Mesenchymal stem cell (in vitro differentiated cells and primary cell): ENCODE measurements at regions not wholly inside any gene's neighbourhood (a gene's known extent, or its start where the extent isn't known, plus 50 kb on each side); places are given as distances from the start of the nearest gene placed in this dataset.
"Not testable (repeated sequence)": the region's sequence is repeated elsewhere in the genome, so short reads cannot be mapped to it uniquely, and the experiment has no call there.

Experiments
- DNase-seq: peaks from one replicate; pipeline ENCODE4 v3.0.0-alpha.2; 2013
- H2AFZ ChIP-seq: one replicate; pipeline ENCODE4 v1.6.1; 2013; ENCODE audit warnings: low read depth, mild to moderate bottlenecking, control low read depth, inconsistent platforms, low read length, moderate library complexity
- H2AK5ac ChIP-seq: 2 replicates; pipeline ENCODE4 v1.6.1; 2013; ENCODE audit warnings: low read length, moderate library complexity, mild to moderate bottlenecking, inconsistent platforms; ENCODE audit not compliant: severe bottlenecking
- H2BK120ac ChIP-seq: one replicate; pipeline ENCODE4 v1.6.1; 2013; ENCODE audit warnings: low read depth, mild to moderate bottlenecking, inconsistent platforms, low read length, moderate library complexity
- H2BK12ac ChIP-seq, 2 experiments: one replicate each; pipeline ENCODE4 v1.6.1; 2013; ENCODE audit warnings: inconsistent platforms in 2 of 2, low read length in 2 of 2, mild to moderate bottlenecking in 2 of 2, moderate library complexity in 2 of 2, control low read depth in 1 of 2
- H2BK15ac ChIP-seq: one replicate; pipeline ENCODE4 v1.6.1; 2013; ENCODE audit warnings: mild to moderate bottlenecking, low read depth, inconsistent platforms; ENCODE audit not compliant: poor library complexity, severe bottlenecking
- H2BK5ac ChIP-seq: 2 replicates; pipeline ENCODE4 v1.6.1; 2013; ENCODE audit warnings: low read depth, mild to moderate bottlenecking, low read length, control low read depth, inconsistent platforms; ENCODE audit not compliant: poor library complexity, severe bottlenecking
- H3K14ac ChIP-seq, 2 experiments: one replicate each; pipeline ENCODE4 v1.6.1; 2013; ENCODE audit warnings: inconsistent platforms in 2 of 2, low read length in 2 of 2, control low read depth in 1 of 2, mild to moderate bottlenecking in 1 of 2, moderate library complexity in 1 of 2
- H3K18ac ChIP-seq, 2 experiments: one replicate each; pipeline ENCODE4 v1.6.1; 2013; ENCODE audit warnings: inconsistent platforms in 2 of 2, low read length in 2 of 2, control low read depth in 1 of 2, low read depth in 1 of 2, mild to moderate bottlenecking in 1 of 2
- H3K23ac ChIP-seq, 2 experiments: one replicate each; pipeline ENCODE4 v1.6.1; 2013; ENCODE audit warnings: inconsistent platforms in 2 of 2, low read length in 2 of 2, mild to moderate bottlenecking in 2 of 2, moderate library complexity in 2 of 2, control low read depth in 1 of 2
- H3K27ac ChIP-seq: 2 replicates; pipeline ENCODE4 v1.5.1; 2013; ENCODE audit warnings: mild to moderate bottlenecking, moderate library complexity, low read length, control low read depth, inconsistent platforms; ENCODE audit not compliant: poor library complexity, severe bottlenecking
- H3K27me3 ChIP-seq, 2 experiments: 2 replicates each; pipeline versions ENCODE4 v1.6.1 to v1.7.0; 2013; ENCODE audit warnings: low read length in 2 of 2, mild to moderate bottlenecking in 2 of 2, moderate library complexity in 2 of 2, control low read depth in 1 of 2, inconsistent platforms in 1 of 2; ENCODE audit not compliant: control insufficient read depth in 1 of 2, insufficient read depth in 1 of 2
- H3K36me3 ChIP-seq, 2 experiments: 2 replicates each; pipeline versions ENCODE4 v1.6.1 to v1.7.0; 2013; ENCODE audit warnings: low read length in 2 of 2, control low read depth in 1 of 2, inconsistent platforms in 1 of 2, low read depth in 1 of 2, mild to moderate bottlenecking in 1 of 2; ENCODE audit not compliant: insufficient read depth in 2 of 2, control insufficient read depth in 1 of 2
- H3K4ac ChIP-seq, 2 experiments: one replicate each; pipeline ENCODE4 v1.6.1; 2013; ENCODE audit warnings: inconsistent platforms in 2 of 2, low read length in 2 of 2, mild to moderate bottlenecking in 2 of 2, moderate library complexity in 2 of 2, control low read depth in 1 of 2, low read depth in 1 of 2
- H3K4me1 ChIP-seq: 2 replicates; pipeline ENCODE4 v1.6.1; 2013; ENCODE audit warnings: low read depth, low read length, control low read depth; ENCODE audit not compliant: control insufficient read depth, insufficient read depth
- H3K4me2 ChIP-seq: 2 replicates; pipeline ENCODE4 v1.6.1; 2013; ENCODE audit warnings: low read length, mild to moderate bottlenecking, inconsistent platforms; ENCODE audit not compliant: poor library complexity, severe bottlenecking
- H3K4me3 ChIP-seq, 2 experiments: 2 replicates each; pipeline versions ENCODE4 v1.5.1 to v1.7.0; 2013; ENCODE audit warnings: low read length in 2 of 2, mild to moderate bottlenecking in 2 of 2, control low read depth in 1 of 2, low read depth in 1 of 2; ENCODE audit not compliant: insufficient read depth in 1 of 2
- H3K79me1 ChIP-seq: replicated peaks from 2 replicates; pipeline ENCODE4 v1.6.1; 2013; ENCODE audit warnings: mild to moderate bottlenecking, control low read depth, low read length, inconsistent platforms; ENCODE audit not compliant: poor library complexity, severe bottlenecking
- H3K9ac ChIP-seq: 2 replicates; pipeline ENCODE4 v1.7.0; 2013; ENCODE audit warnings: mild to moderate bottlenecking, low read length, moderate library complexity
- H3K9me3 ChIP-seq: 2 replicates; pipeline ENCODE4 v1.7.0; 2013; ENCODE audit warnings: mild to moderate bottlenecking, low read length; ENCODE audit not compliant: control insufficient read depth
- H4K8ac ChIP-seq: one replicate; pipeline ENCODE4 v1.6.1; 2013; ENCODE audit warnings: inconsistent platforms, mild to moderate bottlenecking, low read length, moderate library complexity
- H4K91ac ChIP-seq: one replicate; pipeline ENCODE4 v1.6.1; 2013; ENCODE audit warnings: mild to moderate bottlenecking, low read length, inconsistent platforms
- WGBS: methylation state at CpG from one replicate; pipeline ENCODE4 v1.1.7; 2013; ENCODE audit warnings: mixed read lengths; 5-methylcytosine and 5-hydroxymethylcytosine counted together

DNA sequence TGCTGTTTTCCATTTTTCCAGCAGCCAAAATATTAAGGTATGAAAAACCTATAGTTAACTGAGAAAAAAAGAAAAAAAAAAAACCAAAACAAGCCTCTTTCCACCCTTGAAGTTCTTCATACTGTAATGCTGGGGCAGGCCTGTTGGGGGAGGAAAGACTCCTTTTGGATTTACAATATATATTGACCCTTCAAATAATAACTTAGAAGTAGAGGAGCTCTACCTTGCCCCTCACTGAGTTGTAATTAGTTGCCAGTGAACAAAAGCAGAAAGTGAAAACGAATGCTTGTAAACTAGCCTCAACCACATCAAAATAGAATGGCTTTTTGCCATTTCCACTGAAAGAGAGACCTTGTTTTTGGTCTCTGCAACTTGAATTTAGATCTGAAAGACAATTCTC is 326.6 kb downstream of the NR2F2 start:
- no peak overlapping the region for H3K4me3 ChIP-seq
- H4K8ac ChIP-seq: no peak overlapping the region
- H3K4me1 ChIP-seq: no peaks in the 10 kb centered on the region
- H3K27ac ChIP-seq: no peak overlapping the region
- H3K9me3 ChIP-seq: no peaks in the 10 kb centered on the region
- no peak overlapping the region for H3K18ac ChIP-seq
- no peak overlapping the region for H2BK15ac ChIP-seq
- H2BK5ac ChIP-seq: no peak overlapping the region
- no peak overlapping the region for H3K9ac ChIP-seq
- H2BK12ac ChIP-seq: no peak overlapping the region
- H2AFZ ChIP-seq: no peak overlapping the region
- H2AK5ac ChIP-seq: no peak overlapping the region
- H3K36me3 ChIP-seq: no peaks in the 10 kb centered on the region
- H3K14ac ChIP-seq: no peak overlapping the region
- H3K27me3 ChIP-seq: no peaks in the 10 kb centered on the region
- no peak overlapping the region for H4K91ac ChIP-seq
- no peak overlapping the region for H3K4ac ChIP-seq
- H3K23ac ChIP-seq: no peak overlapping the region
- no peak overlapping the region for H3K4me2 ChIP-seq
- 100% methylated on average over 1 of the region's 1 CpG for WGBS
- no peaks in the 10 kb centered on the region for H3K79me1 ChIP-seq
- no peak for DNase-seq
- H2BK120ac ChIP-seq: no peak overlapping the region

DNA sequence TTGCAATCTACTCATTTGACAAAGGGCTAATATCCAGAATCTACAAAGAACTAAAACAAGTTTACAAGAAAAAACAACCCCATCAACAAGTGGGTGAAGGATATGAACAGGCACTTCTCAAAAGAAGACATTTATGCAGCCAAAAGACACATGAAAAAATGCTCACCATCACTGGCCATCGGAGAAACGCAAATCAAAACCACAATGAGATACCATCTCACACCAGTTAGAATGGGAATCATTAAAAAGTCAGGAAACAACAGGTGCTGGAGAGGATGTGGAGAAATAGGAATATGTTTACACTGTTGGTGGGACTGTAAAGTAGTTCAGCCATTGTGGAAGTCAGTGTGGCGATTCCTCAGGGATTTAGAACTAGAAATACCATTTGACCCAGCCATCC is 336.5 kb downstream of the NR2F2 start:
- H3K9me3 ChIP-seq, H3K18ac ChIP-seq, H2AK5ac ChIP-seq, H3K9ac ChIP-seq, H3K27me3 ChIP-seq, H3K4ac ChIP-seq, DNase-seq, H2BK15ac ChIP-seq, H4K91ac ChIP-seq, H2BK12ac ChIP-seq, H3K23ac ChIP-seq, H3K36me3 ChIP-seq, H3K4me3 ChIP-seq, H3K79me1 ChIP-seq, H3K4me2 ChIP-seq, H2BK5ac ChIP-seq, H4K8ac ChIP-seq, H2AFZ ChIP-seq, H3K14ac ChIP-seq, H2BK120ac ChIP-seq, H3K27ac ChIP-seq, H3K4me1 ChIP-seq: not testable (repeated sequence)
- WGBS: no CpG with 5 or more reads among the region's 3 CpGs

DNA sequence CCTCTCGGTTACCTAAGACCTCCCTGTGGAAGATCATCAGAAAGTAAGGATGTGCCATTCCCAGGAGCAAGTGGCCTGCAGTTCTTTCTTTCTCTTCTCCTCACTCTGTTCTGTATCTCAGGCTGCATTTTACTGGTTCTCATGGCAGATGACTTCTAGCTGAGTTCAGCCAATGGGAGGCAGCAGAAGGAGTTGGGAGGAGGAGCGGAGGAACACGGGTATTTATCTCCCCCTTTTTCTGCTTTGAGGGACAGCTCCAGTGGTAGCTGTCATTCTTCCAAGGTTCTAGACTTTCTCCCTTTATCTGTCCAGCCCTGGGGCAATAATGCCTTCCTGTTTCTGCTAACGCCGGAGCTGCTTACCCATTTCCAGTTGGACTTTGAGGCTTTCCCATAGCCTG is 339.9 kb downstream of the NR2F2 start:
- no peak overlapping the region for H2BK120ac ChIP-seq
- WGBS: 79% methylated on average over 3 of the region's 5 CpGs
- H3K9me3 ChIP-seq: no peaks in the 10 kb centered on the region
- H3K4ac ChIP-seq: no peak overlapping the region
- no peak for DNase-seq
- H3K14ac ChIP-seq: no peak overlapping the region
- no peaks in the 10 kb centered on the region for H3K4me1 ChIP-seq
- no peak overlapping the region for H2BK12ac ChIP-seq
- H2BK5ac ChIP-seq: no peak overlapping the region
- H3K18ac ChIP-seq: no peak overlapping the region
- no peak overlapping the region for H2BK15ac ChIP-seq
- H4K8ac ChIP-seq: no peak overlapping the region
- no peak overlapping the region for H2AK5ac ChIP-seq
- no peak overlapping the region for H3K23ac ChIP-seq
- H3K27me3 ChIP-seq: no peaks in the 10 kb centered on the region
- H3K9ac ChIP-seq: no peak overlapping the region
- H3K4me3 ChIP-seq: no peak overlapping the region
- no peak overlapping the region for H3K27ac ChIP-seq
- no peaks in the 10 kb centered on the region for H3K36me3 ChIP-seq
- H4K91ac ChIP-seq: no peak overlapping the region
- no peak overlapping the region for H3K4me2 ChIP-seq
- H2AFZ ChIP-seq: no peak overlapping the region
- no peaks in the 10 kb centered on the region for H3K79me1 ChIP-seq

DNA sequence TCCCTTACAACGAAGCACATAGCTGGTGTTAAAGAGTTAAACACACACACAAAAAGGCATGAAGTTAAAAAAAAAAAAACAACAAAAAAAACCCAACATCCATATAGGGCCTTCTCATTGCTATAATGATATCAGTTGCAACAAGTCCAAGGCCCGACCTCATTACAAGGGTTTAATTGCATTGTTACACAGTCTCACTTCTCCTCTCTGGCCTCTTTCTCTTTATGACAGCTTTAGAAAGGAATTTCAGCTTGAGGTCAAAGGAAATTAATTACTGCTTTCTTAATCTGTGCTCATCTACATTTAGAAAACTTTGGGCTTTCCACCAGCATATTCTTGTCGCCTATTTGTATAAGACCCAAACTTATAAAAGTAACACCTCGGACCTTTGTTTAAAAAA is 342.1 kb downstream of the NR2F2 start:
- H2AFZ ChIP-seq: no peak overlapping the region
- no peak overlapping the region for H2AK5ac ChIP-seq
- no peak overlapping the region for H3K4me3 ChIP-seq
- no peak overlapping the region for H3K14ac ChIP-seq
- no peaks in the 10 kb centered on the region for H3K79me1 ChIP-seq
- WGBS: 89% methylated on average over 4 of the region's 4 CpGs
- no peaks in the 10 kb centered on the region for H3K4me1 ChIP-seq
- H3K9me3 ChIP-seq: peaks cover 9% of the 10 kb centered on the region
- H3K27ac ChIP-seq: no peak overlapping the region
- H2BK15ac ChIP-seq: no peak overlapping the region
- H3K23ac ChIP-seq: no peak overlapping the region
- no peak for DNase-seq
- H3K4me2 ChIP-seq: no peak overlapping the region
- H3K4ac ChIP-seq: no peak overlapping the region
- H4K91ac ChIP-seq: no peak overlapping the region
- H3K9ac ChIP-seq: no peak overlapping the region
- no peak overlapping the region for H4K8ac ChIP-seq
- no peak overlapping the region for H3K18ac ChIP-seq
- no peak overlapping the region for H2BK12ac ChIP-seq
- H2BK120ac ChIP-seq: no peak overlapping the region
- H3K36me3 ChIP-seq: no peaks in the 10 kb centered on the region
- no peak overlapping the region for H2BK5ac ChIP-seq
- H3K27me3 ChIP-seq: no peaks in the 10 kb centered on the region
